ENCODE measurements at regions not wholly inside any gene's neighbourhood (a gene's known extent, or its start where the extent isn't known, plus 50 kb on each side); places are given as distances from the start of the nearest gene placed in this dataset.

DNA sequence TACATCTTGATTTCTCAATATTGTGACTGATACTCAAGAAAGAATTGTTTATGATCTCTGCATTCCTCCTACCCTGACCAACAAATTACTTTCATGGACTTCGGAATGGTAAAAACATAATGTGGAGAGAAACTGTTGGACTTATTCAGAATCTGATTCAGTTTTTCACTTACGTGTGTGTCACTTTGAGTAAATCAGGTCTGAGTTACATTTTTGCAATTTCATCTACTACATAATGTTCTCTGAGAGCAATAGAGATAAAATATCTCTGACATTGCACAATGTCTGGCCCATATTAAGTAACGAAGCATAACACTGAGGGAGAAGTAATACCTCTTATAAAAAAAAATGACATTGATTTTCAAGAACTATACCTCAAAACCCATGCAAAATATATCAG, 1337.9 kb upstream of the CHAC2 start:
- ChIA-PET POLR2A (no interaction called here), CTCF (no interaction called here)
- Histone ChIP-seq H3K9me3 (no peaks in the 10 kb centered on the region; the same call in 2 of the 3 replicates), H3K4me2 (no peak overlapping the region), H3K27ac (no peak overlapping the region), H3K4me1 (no peaks in the 10 kb centered on the region), H3K4me3 (no peak overlapping the region)
- 42% methylated on average over 3 of the region's 3 CpGs for WGBS (ENCODE audit: missing lambda C conversion rate)
- ATAC-seq = no peak
- no peak for FAIRE-seq
- TF ChIP-seq MAZ (IDR thresholded peaks at IDR 0.05; ENCODE audit: borderline replicate concordance, low read depth, low read length) = no peak
- TF ChIP-seq POLR2A (IDR thresholded peaks at IDR 0.05; ENCODE audit: low read length) = no peak
- no peak for TF ChIP-seq NR3C1 (IDR thresholded peaks at IDR 0.05)
- TF ChIP-seq JUN (IDR thresholded peaks at IDR 0.05) = no peak
- TF ChIP-seq, protein P1, sequence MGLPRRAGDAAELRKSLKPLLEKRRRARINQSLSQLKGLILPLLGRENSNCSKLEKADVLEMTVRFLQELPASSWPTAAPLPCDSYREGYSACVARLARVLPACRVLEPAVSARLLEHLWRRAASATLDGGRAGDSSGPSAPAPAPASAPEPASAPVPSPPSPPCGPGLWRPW (IDR thresholded peaks at IDR 0.05) = no peak
- TF ChIP-seq HOXB5 (CRISPR knock-in tag; IDR thresholded peaks at IDR 0.05) = no peak
- TF ChIP-seq, protein P2, sequence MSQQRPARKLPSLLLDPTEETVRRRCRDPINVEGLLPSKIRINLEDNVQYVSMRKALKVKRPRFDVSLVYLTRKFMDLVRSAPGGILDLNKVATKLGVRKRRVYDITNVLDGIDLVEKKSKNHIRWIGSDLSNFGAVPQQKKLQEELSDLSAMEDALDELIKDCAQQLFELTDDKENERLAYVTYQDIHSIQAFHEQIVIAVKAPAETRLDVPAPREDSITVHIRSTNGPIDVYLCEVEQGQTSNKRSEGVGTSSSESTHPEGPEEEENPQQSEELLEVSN (IDR thresholded peaks at IDR 0.05; ENCODE audit: borderline replicate concordance, low read depth) = no peak
- no peak for TF ChIP-seq POLR2AphosphoS2 (conservative IDR thresholded peaks at IDR 0.05; ENCODE audit: low read length)
- TF ChIP-seq NPAS2 (CRISPR knock-in tag; IDR thresholded peaks at IDR 0.05; ENCODE audit: borderline replicate concordance) = no peak
- TF ChIP-seq RAD21 (conservative IDR thresholded peaks at IDR 0.05 in 1 of 2, IDR thresholded peaks at IDR 0.05 in 1 of 2) = no peak
- no peak for TF ChIP-seq CHD2 (IDR thresholded peaks at IDR 0.05; ENCODE audit: low read length, partially characterized antibody)
- no peak for TF ChIP-seq EHF (CRISPR knock-in tag; IDR thresholded peaks at IDR 0.05)
- TF ChIP-seq FOXS1 (CRISPR knock-in tag; IDR thresholded peaks at IDR 0.05) = no peak
- DNase-seq (ENCODE audit: low read depth in 1 of 2, low spot score in 1 of 2) = no peak

DNA sequence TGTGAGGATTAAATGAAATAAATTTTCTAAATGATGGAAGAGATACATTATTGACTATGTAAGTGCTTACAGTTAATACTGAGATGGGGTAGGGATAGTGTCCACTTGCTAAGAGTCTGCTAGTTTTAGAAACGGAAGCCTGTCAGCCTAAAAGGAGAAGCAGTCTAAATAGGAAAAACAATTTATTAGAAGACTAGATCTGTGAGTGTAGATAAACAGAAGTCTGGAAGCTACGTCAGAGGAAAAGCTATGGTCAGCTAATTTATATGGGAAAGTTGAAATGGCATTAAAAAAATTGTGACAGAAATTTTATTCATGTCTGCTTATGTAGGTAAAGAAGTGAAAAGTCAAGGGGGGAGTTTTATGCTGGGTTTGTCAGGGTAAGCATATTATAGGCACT, 1338.4 kb upstream of the CHAC2 start:
- DNase-seq (ENCODE audit: low read depth in 1 of 2, low spot score in 1 of 2) = no peak
- no peak for FAIRE-seq
- ChIA-PET POLR2A (no interaction called here), CTCF (no interaction called here)
- WGBS (ENCODE audit: missing lambda C conversion rate) = 31% methylated on average over 2 of the region's 2 CpGs
- Histone ChIP-seq H3K4me1 (no peaks in the 10 kb centered on the region), H3K4me3 (no peak overlapping the region), H3K9me3 (no peaks in the 10 kb centered on the region), H3K27ac (no peak overlapping the region), H3K4me2 (no peak overlapping the region)
- no peak for TF ChIP-seq ZC3H11A (IDR thresholded peaks at IDR 0.05)
- peak; percentile 14 for TF ChIP-seq MAFK (IDR thresholded peaks at IDR 0.05; ENCODE audit: partially characterized antibody)
- no peak for ATAC-seq

DNA sequence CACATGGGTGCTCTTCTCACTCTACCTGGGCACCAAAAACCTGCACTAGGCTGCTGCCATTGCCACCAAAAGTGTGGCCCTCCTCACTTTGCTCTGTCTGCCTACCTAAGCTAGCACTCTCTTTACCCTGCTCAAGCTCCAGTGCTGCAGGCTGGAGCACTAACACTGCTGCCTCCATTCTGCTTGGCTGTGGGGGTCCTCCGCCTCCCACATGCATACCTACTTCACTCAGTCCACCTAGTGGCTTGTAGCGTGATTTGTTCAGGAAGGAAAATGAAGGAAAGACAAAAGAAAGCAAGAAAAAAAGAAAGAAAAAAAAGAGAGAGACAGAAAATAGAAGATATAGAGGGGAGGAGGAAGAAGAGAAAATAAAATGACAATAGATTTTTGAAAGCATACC, 1339.4 kb upstream of the CHAC2 start:
- no peak for FAIRE-seq
- POLR2A ChIA-PET = no interaction called here
- no peak; a peak in 1 of 6 replicates for ATAC-seq
- CTCF ChIA-PET = interaction anchor here (0.6 kb wide), 1 partner anchor 584 kb away, joined by 3 read pairs; no protein-coding TSS in a partner anchor
- Histone ChIP-seq H3K9me3 (no peaks in the 10 kb centered on the region), H3K4me1 (no peaks in the 10 kb centered on the region), H3K4me2 (no peak overlapping the region), H3K27ac (no peak overlapping the region), H3K4me3 (no peak overlapping the region)
- TF ChIP-seq EP300 (IDR thresholded peaks at IDR 0.05) (no peak), PHF8 (IDR thresholded peaks at IDR 0.05; ENCODE audit: borderline replicate concordance, low read depth) (no peak), CHD2 (IDR thresholded peaks at IDR 0.05; ENCODE audit: low read length, partially characterized antibody) (no peak), EHF (CRISPR knock-in tag; IDR thresholded peaks at IDR 0.05) (no peak), SMC3 (IDR thresholded peaks at IDR 0.05) (no peak), TP53 (CRISPR knock-in tag; IDR thresholded peaks at IDR 0.05) (no peak), HOXB5 (CRISPR knock-in tag; IDR thresholded peaks at IDR 0.05) (no peak), RCOR1 (IDR thresholded peaks at IDR 0.05; ENCODE audit: low read depth, low read length) (no peak), CEBPB (IDR thresholded peaks at IDR 0.05) (no peak)
- TF ChIP-seq, protein P3, sequence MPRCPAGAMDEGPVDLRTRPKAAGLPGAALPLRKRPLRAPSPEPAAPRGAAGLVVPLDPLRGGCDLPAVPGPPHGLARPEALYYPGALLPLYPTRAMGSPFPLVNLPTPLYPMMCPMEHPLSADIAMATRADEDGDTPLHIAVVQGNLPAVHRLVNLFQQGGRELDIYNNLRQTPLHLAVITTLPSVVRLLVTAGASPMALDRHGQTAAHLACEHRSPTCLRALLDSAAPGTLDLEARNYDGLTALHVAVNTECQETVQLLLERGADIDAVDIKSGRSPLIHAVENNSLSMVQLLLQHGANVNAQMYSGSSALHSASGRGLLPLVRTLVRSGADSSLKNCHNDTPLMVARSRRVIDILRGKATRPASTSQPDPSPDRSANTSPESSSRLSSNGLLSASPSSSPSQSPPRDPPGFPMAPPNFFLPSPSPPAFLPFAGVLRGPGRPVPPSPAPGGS (IDR thresholded peaks at IDR 0.05) = no peak
- TF ChIP-seq, protein P4, sequence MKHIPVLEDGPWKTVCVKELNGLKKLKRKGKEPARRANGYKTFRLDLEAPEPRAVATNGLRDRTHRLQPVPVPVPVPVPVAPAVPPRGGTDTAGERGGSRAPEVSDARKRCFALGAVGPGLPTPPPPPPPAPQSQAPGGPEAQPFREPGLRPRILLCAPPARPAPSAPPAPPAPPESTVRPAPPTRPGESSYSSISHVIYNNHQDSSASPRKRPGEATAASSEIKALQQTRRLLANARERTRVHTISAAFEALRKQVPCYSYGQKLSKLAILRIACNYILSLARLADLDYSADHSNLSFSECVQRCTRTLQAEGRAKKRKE (CRISPR knock-in tag; IDR thresholded peaks at IDR 0.05; ENCODE audit: low read depth) = no peak
- DNase-seq (ENCODE audit: low read depth in 1 of 2, low spot score in 1 of 2) = no peak
- 44% methylated on average over 2 of the region's 2 CpGs for WGBS (ENCODE audit: missing lambda C conversion rate)

All from A549 (cell line).